A673 (cell line): ENCODE measurements at regions not wholly inside any gene's neighbourhood (a gene's known extent, or its start where the extent isn't known, plus 50 kb on each side); places are given as distances from the start of the nearest gene placed in this dataset.
"Not testable (repeated sequence)": the region's sequence is repeated elsewhere in the genome, so short reads cannot be mapped to it uniquely, and the experiment has no call there.

Experiments used
- CTCF ChIP-seq: fragments of 300-800, 200-600 bp; sonication (generic); conservative IDR thresholded peaks from 2 replicates; pipeline ENCODE4 v1.5.1; 2017; ENCODE audit warnings: low read depth, mild to moderate bottlenecking, antibody characterized with exemption, low read length, moderate library complexity, mixed read lengths
- EZH2 ChIP-seq: fragments of 200-600 bp; sonication (generic); IDR thresholded peaks from 2 replicates; pipeline ENCODE4 v1.6.1; 2017; ENCODE audit warnings: borderline replicate concordance, low read depth, mild to moderate bottlenecking, mixed read lengths, antibody characterized with exemption, low read length; ENCODE audit not compliant: poor library complexity, severe bottlenecking

GRCh38 chr1:206404309-206405027 is 65.8 kb upstream of the IKBKE start:
- not testable (repeated sequence) for TF ChIP-seq EZH2, CTCF
